ENCODE measurements at regions not wholly inside any gene's neighbourhood (a gene's known extent, or its start where the extent isn't known, plus 50 kb on each side); places are given as distances from the start of the nearest gene placed in this dataset.

GRCh38 chr2:38446906-38447561 lies 70.0 kb upstream of the ATL2 start:
- DNase-seq, result no peak

GRCh38 chr2:38446418-38446817 lies 69.3 kb upstream of the ATL2 start:
- DNase-seq, result no peak

GRCh38 chr2:38444247-38444646 lies 67.2 kb upstream of the ATL2 start:
- no peak for DNase-seq

- no peak for DNase-seq
Measured at GRCh38 chr2:38442643-38443541, 65.8 kb upstream of the ATL2 start.

GRCh38 chr2:38441346-38441745 lies 64.3 kb upstream of the ATL2 start:
- no peak for DNase-seq

- DNase-seq, result no peak
Measured at GRCh38 chr2:38440655-38441054, 63.6 kb upstream of the ATL2 start.

- DNase-seq, result no peak
Measured at GRCh38 chr2:38439863-38440262, 62.8 kb upstream of the ATL2 start.

GRCh38 chr2:38438883-38439612 lies 62.0 kb upstream of the ATL2 start:
- no peak for DNase-seq

GRCh38 chr2:38438133-38438882 lies 61.2 kb upstream of the ATL2 start:
- DNase-seq, result no peak

GRCh38 chr2:38436227-38436664 lies 59.2 kb upstream of the ATL2 start:
- no peak for DNase-seq

GRCh38 chr2:38435775-38436174 lies 58.7 kb upstream of the ATL2 start:
- no peak for DNase-seq

GRCh38 chr2:38434595-38434994 lies 57.5 kb upstream of the ATL2 start:
- DNase-seq, result no peak

GRCh38 chr2:38433607-38433975 lies 56.5 kb upstream of the ATL2 start:
- DNase-seq, result no peak

GRCh38 chr2:38432820-38433606 lies 55.9 kb upstream of the ATL2 start:
- no peak for DNase-seq

GRCh38 chr2:38430597-38431207 lies 53.6 kb upstream of the ATL2 start:
- no peak for DNase-seq

GRCh38 chr2:38430196-38430595 lies 53.1 kb upstream of the ATL2 start:
- DNase-seq, result no peak

GRCh38 chr2:38427936-38428335 lies 50.9 kb upstream of the ATL2 start:
- no peak for DNase-seq

- DNase-seq, result no peak
Measured at GRCh38 chr2:38427054-38427453, 50.0 kb upstream of the ATL2 start.
